ENCODE measurements at regions not wholly inside any gene's neighbourhood (a gene's known extent, or its start where the extent isn't known, plus 50 kb on each side); places are given as distances from the start of the nearest gene placed in this dataset.

DNA sequence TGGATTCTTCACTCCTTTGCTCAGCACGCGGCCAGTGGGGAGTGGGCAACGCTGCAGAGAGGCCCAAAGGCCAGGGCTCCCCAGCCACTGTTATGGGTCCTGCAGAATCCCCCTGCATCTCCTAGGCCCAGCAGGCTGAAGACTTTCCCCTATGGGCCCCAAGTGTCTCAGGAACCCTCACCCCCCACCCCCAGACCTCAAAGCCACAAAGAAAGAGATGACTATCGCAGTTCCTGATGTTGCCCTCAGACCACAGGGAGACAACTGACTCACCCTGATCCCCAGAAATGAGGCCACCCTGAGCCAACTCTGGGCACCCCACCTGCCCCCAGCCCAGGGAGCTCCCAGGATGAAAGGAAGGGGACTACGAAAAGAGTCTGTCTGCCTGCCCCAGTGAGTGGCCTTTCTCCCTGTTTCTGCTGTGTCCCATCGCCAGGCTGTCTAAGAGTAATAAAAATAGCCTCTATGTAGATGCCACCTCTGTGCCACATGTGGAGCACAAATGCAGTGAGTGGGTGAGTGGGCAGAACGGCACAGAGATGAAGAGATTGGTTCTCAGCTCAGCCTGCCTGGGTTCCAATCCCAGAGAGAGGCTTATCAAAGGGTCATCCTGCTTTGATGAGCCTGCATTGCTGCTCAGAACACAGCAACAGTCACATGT, 283.0 kb downstream of the UACA start:
- no peak for TF ChIP-seq EZH2 (IDR thresholded peaks at IDR 0.05; ENCODE audit: borderline replicate concordance, low read depth, low read length, poor library complexity, severe bottlenecking)
- TF ChIP-seq CTCF (conservative IDR thresholded peaks at IDR 0.05; ENCODE audit: low read depth, low read length) = no peak

Data from A673 (cell line).